GM18505 (cell line): ENCODE measurements at regions not wholly inside any gene's neighbourhood (a gene's known extent, or its start where the extent isn't known, plus 50 kb on each side); places are given as distances from the start of the nearest gene placed in this dataset.

Experiments
- ATAC-seq: cut with Tn5 transposase; IDR thresholded peaks from one replicate; pipeline ENCODE4 v1.9.1; 2021; ENCODE audit not compliant: unreplicated experiment
- POLR2A ChIP-seq: IDR thresholded peaks from 4 replicates; pipeline ENCODE4 v1.6.1; 2011; ENCODE audit warnings: borderline replicate concordance; ENCODE audit not compliant: insufficient read depth, insufficient read length; ENCODE audit errors: extremely low read depth

DNA sequence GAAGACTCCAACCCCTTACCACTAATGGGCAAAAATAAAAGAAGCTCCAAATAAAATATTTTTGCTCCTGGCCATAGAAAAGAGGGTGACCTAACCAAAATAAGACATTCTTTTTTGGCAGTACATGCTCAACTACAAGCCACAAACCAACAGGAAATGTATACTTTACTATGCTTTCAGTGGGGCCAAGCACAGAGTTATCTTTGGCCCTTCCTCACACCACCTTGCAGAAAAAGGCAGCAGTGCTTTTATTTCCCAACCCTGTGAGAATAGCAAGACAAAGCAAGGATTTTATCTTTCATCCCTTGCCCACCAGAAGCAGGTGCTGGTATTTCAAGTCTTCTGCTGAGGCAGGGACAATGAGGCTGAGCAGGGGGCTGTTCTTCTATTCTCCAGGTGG lies 1493.1 kb downstream of the CDH11 start:
- no peak for TF ChIP-seq POLR2A

DNA sequence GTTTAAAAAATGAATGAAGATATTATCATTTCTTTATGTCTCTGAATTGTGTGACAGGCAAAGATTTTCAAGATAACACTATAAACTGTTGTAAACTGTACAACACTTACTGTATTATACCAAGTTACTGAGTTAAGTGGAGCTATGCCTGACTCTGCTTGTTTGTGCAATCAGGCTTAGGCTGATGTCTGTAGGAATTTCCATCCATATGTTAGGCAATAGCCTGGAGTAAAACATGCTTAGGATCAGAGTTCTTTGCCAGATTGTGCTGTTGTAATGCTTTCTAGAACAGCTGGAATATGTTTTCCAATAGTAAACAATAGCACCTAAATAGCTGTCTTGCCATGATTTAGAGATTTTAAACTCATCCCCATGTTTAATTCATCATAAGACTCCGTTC lies 1496.7 kb downstream of the CDH11 start:
- no peak for ATAC-seq
- TF ChIP-seq POLR2A = no peak

More for the DNA sequence above, 1493.1 kb downstream of the CDH11 start:
- no peak for ATAC-seq

DNA sequence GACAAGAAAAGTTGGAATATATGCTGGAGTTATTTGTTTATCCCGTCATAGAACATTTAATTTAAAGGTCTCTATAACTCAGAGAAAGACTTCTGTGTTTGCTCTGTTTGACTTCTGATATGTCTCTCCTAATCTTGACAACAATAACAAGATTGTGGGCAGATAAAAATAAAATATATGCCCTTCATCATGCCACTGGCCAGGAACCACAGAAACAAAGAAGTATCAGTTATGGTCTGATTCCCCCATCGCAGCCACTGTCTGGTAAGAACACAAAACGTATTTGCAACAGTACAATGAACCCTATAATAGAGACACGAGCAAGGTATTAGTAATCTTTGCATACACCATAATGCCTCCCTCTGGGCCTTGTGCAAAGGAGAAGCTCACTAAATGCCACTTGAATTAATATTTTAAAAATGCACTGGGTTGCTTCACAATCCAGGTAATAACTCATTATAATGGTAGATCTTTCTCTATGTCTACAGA lies 1498.3 kb downstream of the CDH11 start:
- no peak for TF ChIP-seq POLR2A
- no peak for ATAC-seq

DNA sequence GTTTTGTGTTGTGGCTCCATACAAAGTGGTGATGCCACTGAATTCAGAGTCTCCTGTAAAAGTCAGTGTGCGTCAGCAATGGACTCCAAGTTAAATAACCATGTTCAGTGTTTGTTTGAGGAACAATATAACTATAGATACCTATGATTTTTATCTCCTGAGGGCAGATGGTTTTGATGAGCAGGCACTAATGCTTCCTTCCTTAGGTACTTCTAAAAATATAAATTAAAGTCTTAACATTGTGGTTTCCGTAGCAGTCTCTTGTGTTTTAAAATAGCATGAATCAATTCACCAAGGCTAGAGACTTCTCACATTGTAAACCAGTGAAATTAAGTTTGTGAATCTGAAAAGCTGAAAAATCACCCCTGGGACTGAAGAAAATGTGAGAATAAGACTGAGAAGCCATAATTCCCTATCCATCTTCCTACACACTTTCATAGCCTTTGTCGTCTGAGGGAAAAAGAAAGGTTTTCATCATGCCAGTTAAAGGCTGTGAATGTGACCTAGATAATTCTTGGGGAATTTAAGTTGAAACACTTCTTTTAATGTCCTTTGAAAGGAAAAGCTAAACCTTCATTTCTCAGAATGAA lies 1502.9 kb downstream of the CDH11 start:
- no peak for ATAC-seq

DNA sequence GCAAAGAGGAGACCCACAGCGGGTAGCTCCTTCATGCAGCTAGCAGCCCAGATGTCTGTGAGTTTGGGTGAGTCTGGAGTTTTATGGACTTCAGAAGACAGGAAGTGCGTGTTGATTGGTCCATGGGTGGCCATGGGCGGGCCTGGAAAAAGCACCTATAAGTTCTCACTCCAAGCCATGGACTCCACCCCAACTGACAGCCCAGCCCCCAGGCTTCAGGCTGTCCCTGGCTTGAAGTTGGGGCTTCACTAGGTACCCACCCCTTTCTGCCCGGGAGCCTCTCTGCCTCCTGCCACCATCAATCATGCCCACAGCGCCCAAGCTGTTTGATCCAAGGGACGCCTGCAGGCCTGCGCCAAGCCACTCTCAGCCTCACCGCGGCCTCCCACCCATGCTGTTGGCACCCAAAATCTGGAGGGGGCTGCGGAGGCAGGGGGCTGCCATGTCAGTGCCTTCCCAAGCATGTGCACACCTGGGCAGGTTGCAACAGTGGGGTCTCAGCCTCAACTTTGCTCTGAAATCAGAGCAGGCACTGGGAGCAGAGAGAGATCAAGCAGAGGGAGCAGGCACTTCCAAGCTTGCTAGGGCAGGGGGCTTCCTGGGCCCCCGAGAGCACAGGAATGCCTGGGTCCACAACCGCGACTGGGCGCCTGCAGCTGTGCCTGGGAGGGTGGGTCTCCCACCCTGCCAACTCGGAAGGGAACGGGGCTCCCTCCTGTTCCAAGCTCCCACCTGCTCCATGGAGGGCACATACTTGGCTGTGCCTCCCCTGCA lies 1503.7 kb downstream of the CDH11 start:
- ATAC-seq = no peak
- TF ChIP-seq POLR2A = no peak

More for the DNA sequence above, 1502.9 kb downstream of the CDH11 start:
- TF ChIP-seq POLR2A = no peak

DNA sequence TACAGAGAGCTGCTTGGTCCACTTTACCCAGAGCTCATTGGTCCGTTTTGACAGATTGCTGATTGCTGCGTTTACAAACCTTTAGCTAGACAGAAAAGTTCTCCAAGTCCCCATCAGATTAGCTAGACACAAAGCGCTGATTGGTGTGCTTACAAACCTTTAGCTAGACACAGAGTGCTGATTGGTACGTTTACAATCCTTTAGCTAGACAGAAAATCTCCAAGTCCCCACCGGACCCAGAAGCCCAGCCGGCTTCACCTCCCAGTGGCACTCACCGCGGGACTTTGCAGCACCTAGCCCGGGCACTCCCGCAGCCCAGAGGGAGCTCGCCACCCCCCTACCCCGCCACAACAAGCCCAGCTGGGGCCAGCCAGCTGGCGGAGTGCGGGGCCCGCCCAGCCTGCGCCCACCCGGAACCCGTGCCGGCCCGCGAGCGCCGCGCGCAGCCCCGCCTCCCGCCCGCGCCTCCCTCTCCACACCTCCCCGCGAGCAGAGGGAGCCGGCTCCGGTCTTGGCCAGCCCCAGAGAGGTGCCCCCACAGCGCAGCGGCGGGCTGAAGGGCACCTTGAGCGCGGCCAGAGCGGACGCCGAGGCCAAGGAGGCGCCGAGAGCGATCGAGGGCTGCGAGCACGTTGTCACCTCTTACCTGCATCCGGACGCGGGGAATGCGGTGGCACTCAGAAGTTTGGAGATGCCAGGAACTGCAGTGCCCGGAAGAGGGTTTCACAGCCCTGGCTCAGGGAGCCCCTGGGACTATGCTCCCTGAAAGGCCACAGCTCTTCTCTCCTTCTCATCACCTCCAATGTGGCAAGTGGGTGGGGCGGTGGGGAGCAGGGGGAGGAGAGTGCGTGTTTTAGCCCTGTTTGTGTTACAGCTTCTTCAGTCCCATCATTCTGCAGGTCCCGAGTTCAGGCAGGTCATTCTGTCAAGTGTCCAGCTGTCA lies 1504.5 kb downstream of the CDH11 start:
- ATAC-seq = no peak
- no peak for TF ChIP-seq POLR2A

DNA sequence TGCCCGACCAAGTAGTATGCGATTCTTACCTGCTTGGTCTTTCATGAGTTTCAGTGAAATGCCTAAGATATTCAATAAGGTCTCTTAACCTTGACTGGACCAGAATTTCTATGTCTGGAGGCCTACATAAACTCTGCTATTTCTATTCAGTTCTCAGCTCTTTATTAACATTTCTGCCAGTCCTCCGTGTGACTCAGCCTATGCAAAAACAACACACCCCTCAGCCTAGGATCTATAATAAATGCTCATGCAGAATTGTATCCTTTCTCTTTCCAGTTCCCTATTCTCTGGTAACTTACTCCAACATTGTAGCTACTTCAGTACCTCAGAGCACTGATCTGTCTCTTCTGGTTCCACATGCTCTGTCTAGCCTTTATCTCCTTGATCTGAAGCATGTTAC lies 1507.4 kb downstream of the CDH11 start:
- TF ChIP-seq POLR2A = no peak
- ATAC-seq = no peak

DNA sequence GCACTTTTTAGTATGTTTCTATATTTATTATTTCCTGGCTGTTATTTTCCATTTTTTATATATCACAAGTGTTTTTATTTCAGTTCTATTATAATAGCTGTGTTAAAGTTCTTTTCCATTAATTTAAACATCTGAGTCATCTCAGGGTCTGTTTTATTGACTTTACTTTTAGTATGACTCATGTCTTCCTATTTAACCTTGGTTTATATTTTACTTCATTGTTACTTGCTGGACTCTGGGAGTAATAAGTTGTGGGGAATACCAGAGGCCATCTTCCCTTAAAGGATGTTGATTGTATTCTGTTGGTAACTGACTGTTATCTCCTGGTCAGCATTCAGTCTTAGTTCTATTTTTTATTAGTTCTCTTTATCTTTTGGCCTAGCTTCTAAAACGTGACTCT lies 1508.2 kb downstream of the CDH11 start:
- no peak for TF ChIP-seq POLR2A
- ATAC-seq = no peak

DNA sequence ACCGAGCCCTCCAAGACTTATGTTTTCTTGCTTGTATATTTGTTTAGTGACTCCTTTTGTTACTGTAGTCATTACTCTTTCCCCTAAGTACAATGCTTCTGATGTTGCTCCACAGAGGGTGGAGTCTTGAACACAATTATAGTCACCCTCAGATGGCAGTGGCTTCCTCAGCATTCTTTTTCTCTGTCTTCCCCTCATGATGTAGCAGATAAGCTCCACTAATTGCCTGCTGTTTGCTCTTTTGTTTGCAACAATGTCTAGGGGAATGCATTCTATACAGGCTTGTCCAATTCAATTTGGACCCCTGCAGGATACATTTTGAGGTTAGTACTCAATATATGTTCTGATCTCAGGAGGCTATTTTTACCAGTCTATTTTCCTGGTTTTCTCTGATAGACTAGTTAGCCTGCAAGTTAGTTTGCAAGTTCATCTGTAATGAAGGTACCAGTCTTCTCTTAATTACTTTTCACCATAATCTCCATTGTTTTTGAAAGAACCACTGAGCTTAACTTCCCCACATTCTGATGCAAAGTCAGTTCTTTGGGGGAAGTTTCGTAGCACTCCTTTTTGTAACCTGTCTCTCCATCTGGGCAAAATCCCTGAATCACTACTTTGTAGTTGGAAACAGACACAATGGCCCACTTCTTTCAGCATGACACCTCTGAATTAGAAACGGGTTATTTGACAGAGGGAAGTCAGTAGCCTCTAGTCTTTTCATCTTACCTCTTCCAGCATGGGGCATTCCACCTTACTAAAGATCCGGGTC lies 1509.2 kb downstream of the CDH11 start:
- ATAC-seq = no peak
- TF ChIP-seq POLR2A = no peak

DNA sequence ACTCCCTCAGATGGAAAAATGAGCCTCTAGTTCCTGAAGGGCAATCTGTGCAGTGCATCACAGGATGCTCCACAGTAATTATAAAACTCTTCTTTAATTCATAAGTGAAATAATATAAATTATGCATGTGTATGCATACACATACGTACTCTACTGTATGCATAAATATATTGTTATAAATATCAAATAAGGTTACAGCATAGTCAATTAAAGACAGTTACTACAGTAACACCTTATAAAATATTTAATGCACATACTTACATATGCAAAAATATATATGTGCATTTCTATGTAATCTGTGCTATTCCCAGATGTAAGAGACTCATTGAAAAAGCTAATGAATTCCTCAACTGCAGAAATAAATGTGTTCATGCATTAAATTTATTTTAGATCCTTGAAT lies 1515.1 kb downstream of the CDH11 start:
- no peak for ATAC-seq
- TF ChIP-seq POLR2A = no peak

DNA sequence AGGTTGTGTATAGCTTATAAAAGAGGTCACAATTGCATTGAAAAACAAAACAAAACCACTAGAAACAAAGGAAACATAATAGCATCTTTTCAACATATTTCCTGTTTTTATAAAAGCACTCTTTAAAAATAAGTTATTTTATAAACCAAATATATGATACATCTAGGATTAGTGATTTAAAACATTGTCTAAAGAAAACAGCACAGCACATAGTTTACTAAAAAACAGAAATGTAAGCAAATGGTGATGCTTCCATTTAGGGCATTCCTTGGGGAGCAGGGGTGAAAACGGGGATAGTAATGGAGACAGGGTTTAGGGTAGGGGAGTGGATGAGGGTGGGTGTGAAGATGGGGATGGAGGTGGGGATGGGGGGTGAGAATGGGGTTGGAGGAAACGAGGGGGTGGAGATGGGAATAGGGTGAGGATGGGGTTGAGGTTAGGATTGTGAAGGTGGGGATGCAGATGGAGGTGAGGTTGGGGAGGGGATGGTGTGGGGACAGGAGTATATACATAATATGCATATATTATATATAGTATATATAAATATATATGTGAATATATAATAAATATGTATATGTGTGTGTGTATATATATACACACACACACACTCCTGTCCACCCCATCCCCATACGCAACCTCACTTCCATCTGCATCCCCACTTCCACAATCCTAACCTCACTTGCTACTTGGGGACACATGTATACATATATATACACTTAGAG lies 1519.5 kb downstream of the CDH11 start:
- no peak for TF ChIP-seq POLR2A
- ATAC-seq = no peak

DNA sequence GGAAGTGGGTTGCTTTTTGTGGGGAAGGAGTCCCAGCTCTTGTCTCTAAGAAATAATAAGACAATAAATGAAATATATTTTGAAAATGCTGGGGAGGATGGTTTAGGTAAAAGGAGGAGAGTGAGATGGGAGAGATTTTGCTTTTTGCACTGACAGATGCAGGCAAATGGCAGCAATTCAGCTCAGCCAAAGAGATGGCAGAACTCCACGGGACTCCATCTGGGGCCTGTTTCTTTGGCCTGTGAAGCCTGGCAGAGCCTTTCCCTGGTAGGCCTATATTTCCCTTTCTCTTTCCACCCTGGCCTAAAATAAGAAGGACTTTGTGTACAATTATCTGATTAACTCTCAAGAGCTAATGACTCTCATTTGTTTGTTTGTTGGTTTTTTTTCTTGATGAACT lies 1525.1 kb downstream of the CDH11 start:
- no peak for TF ChIP-seq POLR2A
- no peak for ATAC-seq
